Keratinocyte (primary cell): ENCODE measurements at regions not wholly inside any gene's neighbourhood (a gene's known extent, or its start where the extent isn't known, plus 50 kb on each side); places are given as distances from the start of the nearest gene placed in this dataset.

Source experiments
- DNase-seq: peaks from one replicate; pipeline ENCODE4 v3.0.0-alpha.2; 2011; ENCODE audit warnings: low read depth, missing footprints, low spot score
- FAIRE-seq: peaks from 2 replicates; lab custom pipeline; 2011; peaks lifted over from hg19 to GRCh38; lab: Jason Lieb, UNC
- H2AFZ ChIP-seq: 2 replicates; pipeline ENCODE4 v1.6.0; 2012; ENCODE audit warnings: low read length, control low read depth, inconsistent platforms; ENCODE audit not compliant: control insufficient read depth
- H3K27ac ChIP-seq: 2 replicates; pipeline ENCODE4 v1.5.1; 2011; ENCODE audit warnings: low read length; ENCODE audit not compliant: control insufficient read depth, insufficient read depth
- H3K27me3 ChIP-seq: 3 replicates; pipeline ENCODE4 v1.6.0; 2011; ENCODE audit warnings: low read length; ENCODE audit not compliant: control insufficient read depth, insufficient read depth; ENCODE audit errors: extremely low read depth
- H3K36me3 ChIP-seq, 2 experiments: 2 replicates in 1 of 2; 3 replicates in 1 of 2; pipeline ENCODE4 v1.5.1; 2011; ENCODE audit warnings: low read length in 2 of 2, mild to moderate bottlenecking in 1 of 2; ENCODE audit not compliant: control insufficient read depth in 2 of 2, insufficient read depth in 2 of 2; ENCODE audit errors: extremely low read depth in 1 of 2
- H3K4me1 ChIP-seq: 3 replicates; pipeline ENCODE4 v1.5.1; 2011; ENCODE audit warnings: low read length; ENCODE audit not compliant: control insufficient read depth, insufficient read depth; ENCODE audit errors: extremely low read depth
- H3K4me2 ChIP-seq: 3 replicates; pipeline ENCODE4 v1.6.0; 2011; ENCODE audit warnings: low read depth, low read length; ENCODE audit not compliant: control insufficient read depth, insufficient read depth; ENCODE audit errors: extremely low read depth
- H3K4me3 ChIP-seq, 3 experiments: fragments of 200-600 bp in 1 of 3; sonication (generic) in 1 of 3; 2 replicates in 2 of 3; 3 replicates in 1 of 3; pipeline ENCODE4 v1.5.1; 2011 to 2016; ENCODE audit warnings: low read length in 3 of 3, mild to moderate bottlenecking in 3 of 3, control low read depth in 2 of 3, inconsistent platforms in 1 of 3, low read depth in 1 of 3, mixed read lengths in 1 of 3, mixed run types in 1 of 3, moderate library complexity in 1 of 3; ENCODE audit not compliant: control insufficient read depth in 2 of 3, insufficient read depth in 2 of 3; ENCODE audit errors: extremely low read depth in 1 of 3
- H3K79me2 ChIP-seq: 2 replicates; pipeline ENCODE4 v1.6.0; 2012; ENCODE audit warnings: low read length; ENCODE audit not compliant: control insufficient read depth, insufficient read depth
- H3K9ac ChIP-seq: 3 replicates; pipeline ENCODE4 v1.6.0; 2011; ENCODE audit warnings: low read length; ENCODE audit not compliant: control insufficient read depth, insufficient read depth; ENCODE audit errors: extremely low read depth
- H3K9me1 ChIP-seq: 3 replicates; pipeline ENCODE4 v1.6.0; 2011; ENCODE audit warnings: low read length; ENCODE audit not compliant: control insufficient read depth, insufficient read depth; ENCODE audit errors: extremely low read depth
- H3K9me3 ChIP-seq: 2 replicates; pipeline ENCODE4 v1.5.1; 2012; ENCODE audit warnings: low read depth, low read length; ENCODE audit not compliant: control insufficient read depth
- H4K20me1 ChIP-seq: 3 replicates; pipeline ENCODE4 v1.6.0; 2011; ENCODE audit warnings: low read length; ENCODE audit not compliant: control insufficient read depth, insufficient read depth; ENCODE audit errors: extremely low read depth
- CTCF ChIP-seq, 3 experiments: IDR thresholded peaks in 1 of 3; conservative IDR thresholded peaks in 1 of 3; optimal IDR thresholded peaks in 1 of 3; 2 replicates in 2 of 3; 3 replicates in 1 of 3; pipeline versions ENCODE3 to v1.5.1; 2011; ENCODE audit warnings: low read length in 3 of 3, mild to moderate bottlenecking in 3 of 3, moderate library complexity in 2 of 3, control low read depth in 1 of 3, inconsistent platforms in 1 of 3; ENCODE audit not compliant: insufficient read depth in 2 of 3; ENCODE audit errors: extremely low read depth in 1 of 3
- EZH2 ChIP-seq: IDR thresholded peaks from one replicate; pipeline ENCODE4 v1.6.1; 2012; ENCODE audit warnings: inconsistent platforms, mild to moderate bottlenecking, low read length, moderate library complexity
- dilution Hi-C: fragments of 300-500 bp; cut with MboI; formaldehyde crosslinking; loops from one replicate; pipeline ENCODE4 v1.7.0; 2020; ENCODE audit warnings: low sequenced_read_pairs; ENCODE audit not compliant: extremely low pct_ligation_motif_present

- no peaks in the 10 kb centered on the region for H3K36me3 ChIP-seq
- H2AFZ ChIP-seq: no peak overlapping the region
- H3K9ac ChIP-seq: no peak overlapping the region
- FAIRE-seq (no peak), DNase-seq (no peak)
- H3K4me1 ChIP-seq: no peaks in the 10 kb centered on the region
- H3K4me3 ChIP-seq: no peak overlapping the region
- H4K20me1 ChIP-seq: no peaks in the 10 kb centered on the region
- peaks cover 17% of the 10 kb centered on the region for H3K9me3 ChIP-seq
- TF ChIP-seq EZH2: no peak
- no peaks in the 10 kb centered on the region for H3K9me1 ChIP-seq
- H3K79me2 ChIP-seq: no peaks in the 10 kb centered on the region
- H3K27ac ChIP-seq: no peak overlapping the region
- dilution Hi-C loops: no loop called here
- no peaks in the 10 kb centered on the region for H3K27me3 ChIP-seq
- no peak overlapping the region for H3K4me2 ChIP-seq
Measured at GRCh38 chr22:48635031-48635430, 1192.6 kb downstream of the BRD1 start.

- dilution Hi-C loops: no loop called here
- Histone ChIP-seq H2AFZ (no peak overlapping the region), H3K36me3 (no peaks in the 10 kb centered on the region), H3K9me3 (peaks cover 19% of the 10 kb centered on the region), H3K27me3 (no peaks in the 10 kb centered on the region), H3K79me2 (no peaks in the 10 kb centered on the region), H3K9ac (no peak overlapping the region), H3K9me1 (no peaks in the 10 kb centered on the region), H3K4me3 (no peak overlapping the region), H3K4me1 (no peaks in the 10 kb centered on the region), H3K4me2 (no peak overlapping the region), H3K27ac (no peak overlapping the region), H4K20me1 (no peaks in the 10 kb centered on the region)
- FAIRE-seq (no peak), DNase-seq (no peak)
- TF ChIP-seq CTCF (optimal IDR thresholded peaks at IDR 0.05 in 1 of 3, IDR thresholded peaks at IDR 0.05 in 1 of 3, conservative IDR thresholded peaks at IDR 0.05 in 1 of 3; ENCODE audit: extremely low read depth in 1 of 3, insufficient read depth in 2 of 3, low read length in 3 of 3) (no peak), EZH2 (no peak)
Measured at GRCh38 chr22:48633996-48634836, 1193.5 kb downstream of the BRD1 start.
